ENCODE measurements at regions not wholly inside any gene's neighbourhood (a gene's known extent, or its start where the extent isn't known, plus 50 kb on each side); places are given as distances from the start of the nearest gene placed in this dataset.

DNA sequence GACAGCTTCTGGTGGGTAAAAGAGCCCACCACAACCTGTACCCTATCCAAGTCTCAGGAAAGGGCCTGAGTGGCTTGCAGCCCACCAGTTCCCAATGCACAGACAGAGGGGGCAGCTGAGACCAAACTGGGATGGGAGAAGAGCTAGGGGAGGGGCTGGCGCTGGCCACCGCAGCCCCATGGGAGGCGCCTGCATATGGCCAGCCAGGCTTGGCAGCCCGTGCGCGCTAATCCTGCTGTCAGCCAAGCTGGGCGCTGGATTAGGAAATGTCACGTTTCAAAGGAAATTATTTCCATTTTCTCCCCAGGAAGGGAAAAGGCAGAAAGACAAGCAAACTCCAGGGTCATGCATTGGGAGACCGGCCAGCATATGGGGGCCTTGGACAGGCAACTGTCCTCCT, 236.8 kb downstream of the BUD13 start:
- no peaks in the 10 kb centered on the region for H3K27me3 ChIP-seq (ENCODE audit: insufficient read depth, low read length)
- no peak overlapping the region for H3K27ac ChIP-seq (ENCODE audit: low read depth, low read length, poor library complexity, severe bottlenecking)
- TF ChIP-seq EZH2 (IDR thresholded peaks at IDR 0.05; ENCODE audit: borderline replicate concordance, low read length) = no peak
- TF ChIP-seq, protein P1, sequence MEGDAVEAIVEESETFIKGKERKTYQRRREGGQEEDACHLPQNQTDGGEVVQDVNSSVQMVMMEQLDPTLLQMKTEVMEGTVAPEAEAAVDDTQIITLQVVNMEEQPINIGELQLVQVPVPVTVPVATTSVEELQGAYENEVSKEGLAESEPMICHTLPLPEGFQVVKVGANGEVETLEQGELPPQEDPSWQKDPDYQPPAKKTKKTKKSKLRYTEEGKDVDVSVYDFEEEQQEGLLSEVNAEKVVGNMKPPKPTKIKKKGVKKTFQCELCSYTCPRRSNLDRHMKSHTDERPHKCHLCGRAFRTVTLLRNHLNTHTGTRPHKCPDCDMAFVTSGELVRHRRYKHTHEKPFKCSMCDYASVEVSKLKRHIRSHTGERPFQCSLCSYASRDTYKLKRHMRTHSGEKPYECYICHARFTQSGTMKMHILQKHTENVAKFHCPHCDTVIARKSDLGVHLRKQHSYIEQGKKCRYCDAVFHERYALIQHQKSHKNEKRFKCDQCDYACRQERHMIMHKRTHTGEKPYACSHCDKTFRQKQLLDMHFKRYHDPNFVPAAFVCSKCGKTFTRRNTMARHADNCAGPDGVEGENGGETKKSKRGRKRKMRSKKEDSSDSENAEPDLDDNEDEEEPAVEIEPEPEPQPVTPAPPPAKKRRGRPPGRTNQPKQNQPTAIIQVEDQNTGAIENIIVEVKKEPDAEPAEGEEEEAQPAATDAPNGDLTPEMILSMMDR (IDR thresholded peaks at IDR 0.05; ENCODE audit: low read length) = no peak

DNA sequence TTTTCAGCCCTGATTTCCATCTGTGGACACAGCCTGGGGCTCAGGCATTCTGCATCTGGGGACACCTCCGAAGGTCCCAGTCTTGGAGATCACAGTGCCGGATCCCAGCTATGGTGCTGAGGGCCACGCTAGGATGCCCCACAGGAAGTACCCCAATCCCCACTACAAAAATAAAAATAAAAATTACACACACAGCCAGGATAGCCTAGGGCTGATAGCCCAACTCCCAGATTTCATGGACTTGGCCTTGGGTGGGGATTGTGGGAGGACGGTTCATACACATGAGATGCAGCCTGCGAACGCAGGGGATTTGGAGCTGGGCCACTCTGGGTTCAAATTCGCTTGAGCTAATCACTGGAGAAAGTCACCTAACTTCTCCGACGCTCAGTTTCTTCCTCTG, 237.7 kb downstream of the BUD13 start:
- Histone ChIP-seq H3K27ac (ENCODE audit: low read depth, low read length, poor library complexity, severe bottlenecking) (no peak overlapping the region), H4K20me1 (ENCODE audit: insufficient read depth, low read length) (no peaks in the 10 kb centered on the region), H3K4me3 (ENCODE audit: low read depth, low read length, poor library complexity, severe bottlenecking) (no peak overlapping the region), H3F3A (ENCODE audit: insufficient read depth, low read length) (no peaks in the 10 kb centered on the region), H3K36me3 (ENCODE audit: insufficient read depth, low read length) (no peaks in the 10 kb centered on the region), H3K4me1 (ENCODE audit: insufficient read depth, low read length, severe bottlenecking) (no peaks in the 10 kb centered on the region), H3K9me3 (ENCODE audit: low read length) (no peaks in the 10 kb centered on the region), H3K9me2 (ENCODE audit: low read depth, low read length) (no peaks in the 10 kb centered on the region), H3K79me2 (ENCODE audit: insufficient read depth, low read length) (no peaks in the 10 kb centered on the region), H3K9ac (ENCODE audit: low read length) (no peak overlapping the region), H2AFZ (ENCODE audit: low read length) (no peak overlapping the region), H3K4me2 (ENCODE audit: low read length) (no peak overlapping the region), H3K27me3 (ENCODE audit: insufficient read depth, low read length) (no peaks in the 10 kb centered on the region)
- no peak for TF ChIP-seq EZH2 (IDR thresholded peaks at IDR 0.05; ENCODE audit: borderline replicate concordance, low read length)
- TF ChIP-seq, protein P1 (IDR thresholded peaks at IDR 0.05; ENCODE audit: low read length) = no peak

More for the DNA sequence above, 236.8 kb downstream of the BUD13 start:
- no peaks in the 10 kb centered on the region for H3K9me3 ChIP-seq (ENCODE audit: low read length)
- no peaks in the 10 kb centered on the region for H3K79me2 ChIP-seq (ENCODE audit: insufficient read depth, low read length)
- no peak overlapping the region for H3K4me2 ChIP-seq (ENCODE audit: low read length)
- H2AFZ ChIP-seq (ENCODE audit: low read length) = no peak overlapping the region
- no peaks in the 10 kb centered on the region for H3K36me3 ChIP-seq (ENCODE audit: insufficient read depth, low read length)
- no peaks in the 10 kb centered on the region for H3K9me2 ChIP-seq (ENCODE audit: low read depth, low read length)
- H3K4me1 ChIP-seq (ENCODE audit: insufficient read depth, low read length, severe bottlenecking) = no peaks in the 10 kb centered on the region
- no peak overlapping the region for H3K4me3 ChIP-seq (ENCODE audit: low read depth, low read length, poor library complexity, severe bottlenecking)
- no peak overlapping the region for H3K9ac ChIP-seq (ENCODE audit: low read length)
- no peaks in the 10 kb centered on the region for H4K20me1 ChIP-seq (ENCODE audit: insufficient read depth, low read length)
- H3F3A ChIP-seq (ENCODE audit: insufficient read depth, low read length) = no peaks in the 10 kb centered on the region

DNA sequence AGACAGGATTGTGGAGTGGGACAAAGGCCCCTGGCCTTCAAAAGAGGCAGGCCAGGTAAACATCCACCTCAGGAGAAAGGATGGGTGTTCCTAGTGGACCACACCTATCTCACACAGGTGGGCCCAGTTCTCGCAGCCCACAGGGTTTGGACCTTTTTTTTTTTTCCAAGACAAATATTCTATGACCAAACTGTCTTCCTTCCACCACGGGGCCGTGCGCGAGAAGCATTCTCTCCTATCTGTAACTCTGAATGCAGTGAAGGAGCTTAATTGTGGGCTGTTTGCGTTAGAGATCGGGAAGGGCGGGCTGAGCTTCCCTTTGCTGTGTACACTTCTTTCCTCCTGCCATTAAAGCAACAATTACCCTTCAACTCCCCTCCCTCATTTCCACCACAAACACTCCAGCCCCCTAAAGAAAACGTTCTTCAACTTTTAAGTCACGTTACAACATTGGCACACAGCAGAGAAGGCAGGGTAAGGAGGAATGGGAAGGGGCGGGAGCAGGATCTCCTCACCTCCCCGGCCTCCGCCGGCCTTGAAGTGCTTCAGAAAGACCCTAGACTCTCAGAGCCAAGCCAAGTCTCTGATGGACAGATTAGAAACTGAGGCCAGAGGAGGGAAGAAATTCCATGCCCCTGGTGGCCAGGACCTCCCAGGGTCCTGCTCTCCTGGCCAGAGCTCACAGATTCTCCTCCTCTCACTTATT, 238.4 kb downstream of the BUD13 start:
- H3K79me2 ChIP-seq (ENCODE audit: insufficient read depth, low read length) = no peaks in the 10 kb centered on the region
- no peaks in the 10 kb centered on the region for H3F3A ChIP-seq (ENCODE audit: insufficient read depth, low read length)
- no peaks in the 10 kb centered on the region for H3K36me3 ChIP-seq (ENCODE audit: insufficient read depth, low read length)
- no peaks in the 10 kb centered on the region for H3K9me3 ChIP-seq (ENCODE audit: low read length)
- H3K27ac ChIP-seq (ENCODE audit: low read depth, low read length, poor library complexity, severe bottlenecking) = no peak overlapping the region
- no peak overlapping the region for H3K4me2 ChIP-seq (ENCODE audit: low read length)
- H3K4me1 ChIP-seq (ENCODE audit: insufficient read depth, low read length, severe bottlenecking) = no peaks in the 10 kb centered on the region
- H3K27me3 ChIP-seq (ENCODE audit: insufficient read depth, low read length) = no peaks in the 10 kb centered on the region
- no peaks in the 10 kb centered on the region for H4K20me1 ChIP-seq (ENCODE audit: insufficient read depth, low read length)
- no peak overlapping the region for H2AFZ ChIP-seq (ENCODE audit: low read length)
- no peaks in the 10 kb centered on the region for H3K9me2 ChIP-seq (ENCODE audit: low read depth, low read length)
- no peak overlapping the region for H3K4me3 ChIP-seq (ENCODE audit: low read depth, low read length, poor library complexity, severe bottlenecking)
- H3K9ac ChIP-seq (ENCODE audit: low read length) = no peak overlapping the region
- TF ChIP-seq, protein P1 (IDR thresholded peaks at IDR 0.05; ENCODE audit: low read length) = no peak
- TF ChIP-seq EZH2 (IDR thresholded peaks at IDR 0.05; ENCODE audit: borderline replicate concordance, low read length) = no peak

Measured in OCI-LY1 (cell line).